IMR-90 (cell line): ENCODE measurements at regions not wholly inside any gene's neighbourhood (a gene's known extent, or its start where the extent isn't known, plus 50 kb on each side); places are given as distances from the start of the nearest gene placed in this dataset.

ENCODE experiments used
- ATAC-seq: fragments of 200-7000 bp; cut with Tn5 transposase; 2 replicates; pipeline ENCODE4 v1.9.1; 2020; ENCODE audit warnings: low read depth, mild to moderate bottlenecking, moderate library complexity
- BruUV-seq: library from RNA; stranded (reverse); fragments of 400-500 nt; replicated peaks from 2 replicates; lab custom pipeline; 2021; lab: Mats Ljungman, UMichigan
- CTCF ChIA-PET: fragments of 300-600 bp; formaldehyde crosslinking; extraction: SDS; loops from one replicate; lab custom pipeline; 2021; ENCODE audit warnings: antibody characterized with exemption; lab: Yijun Ruan, JAX
- POLR2A ChIA-PET: fragments of 300-600 bp; sonication (Branson Sonifier 250); formaldehyde crosslinking; loops from one replicate; lab custom pipeline; 2022; ENCODE audit warnings: antibody characterized with exemption; ENCODE audit not compliant: unreplicated experiment; lab: Charles Lee
- DNase-seq: peaks from one replicate; pipeline ENCODE4 v3.0.0; 2013
- H2AFZ ChIP-seq: replicated peaks from 2 replicates; pipeline ENCODE3; 2013; ENCODE audit warnings: low read length, mild to moderate bottlenecking; ENCODE audit not compliant: poor library complexity
- H2AK5ac ChIP-seq: 2 replicates; pipeline ENCODE4 v1.6.1; 2013; ENCODE audit warnings: low read depth, low read length, inconsistent platforms
- H2AK9ac ChIP-seq: replicated peaks from 2 replicates; pipeline ENCODE3; 2013; ENCODE audit warnings: mild to moderate bottlenecking, low read depth, low read length, moderate library complexity; ENCODE audit not compliant: poor library complexity
- H2BK120ac ChIP-seq: 2 replicates; pipeline ENCODE4 v1.6.1; 2013; ENCODE audit warnings: low read depth, low read length, inconsistent platforms
- H2BK15ac ChIP-seq: 3 replicates; pipeline ENCODE4 v1.6.1; 2013; ENCODE audit warnings: low read depth, low read length, inconsistent platforms
- H2BK20ac ChIP-seq: 2 replicates; pipeline ENCODE4 v1.6.1; 2013; ENCODE audit warnings: low read depth, mild to moderate bottlenecking, inconsistent platforms, low read length, moderate library complexity
- H2BK5ac ChIP-seq: 2 replicates; pipeline ENCODE4 v1.6.1; 2013; ENCODE audit warnings: mild to moderate bottlenecking, low read depth, low read length, inconsistent platforms; ENCODE audit not compliant: poor library complexity, severe bottlenecking
- H3K14ac ChIP-seq: replicated peaks from 2 replicates; pipeline ENCODE4 v1.6.1; 2013; ENCODE audit warnings: low read depth, low read length, inconsistent platforms
- H3K18ac ChIP-seq: 2 replicates; pipeline ENCODE4 v1.6.1; 2013; ENCODE audit warnings: low read depth, low read length, control low read depth
- H3K23ac ChIP-seq: 2 replicates; pipeline ENCODE4 v1.6.1; 2013; ENCODE audit warnings: low read depth, low read length, inconsistent platforms
- H3K27ac ChIP-seq: 2 replicates; pipeline ENCODE4 v1.5.1; 2013; ENCODE audit warnings: mild to moderate bottlenecking, control low read depth, low read length; ENCODE audit not compliant: insufficient read depth
- H3K27me3 ChIP-seq: 2 replicates; pipeline ENCODE4 v1.6.1; 2013; ENCODE audit warnings: low read length; ENCODE audit not compliant: control insufficient read depth, insufficient read depth
- H3K36me3 ChIP-seq: 2 replicates; pipeline ENCODE4 v1.6.1; 2013; ENCODE audit warnings: low read length, mixed read lengths; ENCODE audit not compliant: control insufficient read depth, insufficient read depth
- H3K4ac ChIP-seq: 2 replicates; pipeline ENCODE4 v1.6.1; 2013; ENCODE audit warnings: low read depth, low read length, inconsistent platforms
- H3K4me1 ChIP-seq: 2 replicates; pipeline ENCODE4 v1.6.1; 2013; ENCODE audit warnings: low read length, mixed read lengths; ENCODE audit not compliant: control insufficient read depth, insufficient read depth
- H3K4me2 ChIP-seq: 2 replicates; pipeline ENCODE4 v1.6.1; 2013; ENCODE audit warnings: low read depth, mild to moderate bottlenecking, control low read depth, low read length, moderate library complexity
- H3K4me3 ChIP-seq: 2 replicates; pipeline ENCODE4 v1.5.1; 2013; ENCODE audit warnings: low read depth, mild to moderate bottlenecking, control low read depth, low read length, moderate library complexity; ENCODE audit not compliant: insufficient read depth
- H3K56ac ChIP-seq: 2 replicates; pipeline ENCODE4 v1.6.1; 2013; ENCODE audit warnings: low read length, inconsistent platforms; ENCODE audit not compliant: insufficient read depth; ENCODE audit errors: extremely low read depth
- H3K79me1 ChIP-seq, 2 experiments: 2 replicates each; pipeline ENCODE4 v1.6.1; 2013; ENCODE audit warnings: low read length in 2 of 2, inconsistent platforms in 1 of 2, low read depth in 1 of 2
- H3K9ac ChIP-seq: 2 replicates; pipeline ENCODE4 v1.6.1; 2013; ENCODE audit warnings: low read depth, low read length, control low read depth
- H3K9me1 ChIP-seq: 2 replicates; pipeline ENCODE4 v1.6.1; 2013; ENCODE audit warnings: low read length, inconsistent platforms; ENCODE audit not compliant: insufficient read depth
- H3K9me3 ChIP-seq: 2 replicates; pipeline ENCODE4 v1.6.1; 2013; ENCODE audit warnings: low read length; ENCODE audit not compliant: control insufficient read depth, insufficient read depth
- H4K20me1 ChIP-seq: 2 replicates; pipeline ENCODE4 v1.6.1; 2013; ENCODE audit warnings: low read length, inconsistent platforms; ENCODE audit not compliant: insufficient read depth
- H4K5ac ChIP-seq: 2 replicates; pipeline ENCODE4 v1.6.1; 2013; ENCODE audit warnings: mild to moderate bottlenecking, low read depth, low read length, control low read depth
- H4K8ac ChIP-seq, 2 experiments: 2 replicates each; pipeline ENCODE4 v1.6.1; 2013; ENCODE audit warnings: low read depth in 2 of 2, low read length in 2 of 2, control low read depth in 1 of 2, inconsistent platforms in 1 of 2
- H4K91ac ChIP-seq: 2 replicates; pipeline ENCODE4 v1.6.1; 2013; ENCODE audit warnings: low read depth, low read length, inconsistent platforms; ENCODE audit not compliant: insufficient read depth
- POLR2A ChIP-seq: IDR thresholded peaks from 2 replicates; pipeline ENCODE4 v1.6.1; 2012; ENCODE audit warnings: mild to moderate bottlenecking, low read depth, low read length
- WGBS, 2 experiments: methylation state at CpG; one replicate each; pipeline versions ENCODE4 v1.1.5 to v1.1.7; 2013; ENCODE audit warnings: missing lambda C conversion rate in 2 of 2; ENCODE audit not compliant: insufficient read length in 1 of 2; ENCODE audit errors: extremely low coverage in 2 of 2; 5-methylcytosine and 5-hydroxymethylcytosine counted together
- dilution Hi-C: fragments of 300-500 bp; cut with HindIII; formaldehyde crosslinking; loops from one replicate; pipeline ENCODE4 v1.14.3; 2018; ENCODE audit warnings: low sequenced_read_pairs; ENCODE audit not compliant: unreplicated experiment
- in situ Hi-C: fragments of 300-500 bp; cut with MboI; formaldehyde crosslinking; loops from 3 replicates; pipeline ENCODE4 v1.14.3; 2019; ENCODE audit warnings: low sequenced_read_pairs, inconsistent platforms, mixed read lengths
- intact Hi-C: fragments of 100-400 bp; cut with micrococcal nuclease; formaldehyde crosslinking; loops from 2 replicates; pipeline ENCODE4 v1.10.0; 2022

- in situ Hi-C loops (no loop called here), dilution Hi-C loops (no loop called here), intact Hi-C loops (no loop called here)
- POLR2A ChIA-PET: no interaction called here
- no peak overlapping the region for H2BK15ac ChIP-seq
- H3K4me3 ChIP-seq: no peak overlapping the region
- H3K36me3 ChIP-seq: no peaks in the 10 kb centered on the region
- H2AK9ac ChIP-seq: no peak overlapping the region
- no peak overlapping the region for H3K56ac ChIP-seq
- H4K91ac ChIP-seq: no peak overlapping the region
- no peak overlapping the region for H3K4me2 ChIP-seq
- BruUV-seq: no TSS peak
- no peaks in the 10 kb centered on the region for H3K27me3 ChIP-seq
- H3K14ac ChIP-seq: no peak overlapping the region
- no peak overlapping the region for H2AFZ ChIP-seq
- H2AK5ac ChIP-seq: no peak overlapping the region
- no peaks in the 10 kb centered on the region for H3K4me1 ChIP-seq
- DNase-seq: no peak
- no peak overlapping the region for H3K18ac ChIP-seq
- no peak overlapping the region for H2BK20ac ChIP-seq
- H4K20me1 ChIP-seq: no peaks in the 10 kb centered on the region
- H3K27ac ChIP-seq: no peak overlapping the region
- no peak overlapping the region for H3K4ac ChIP-seq
- H4K8ac ChIP-seq: no peak overlapping the region
- H3K23ac ChIP-seq: no peak overlapping the region
- no peaks in the 10 kb centered on the region for H3K9me1 ChIP-seq
- H3K9me3 ChIP-seq: peaks cover 27% of the 10 kb centered on the region
- H2BK120ac ChIP-seq: no peak overlapping the region
- ATAC-seq: no peak
- H3K79me1 ChIP-seq: no peaks in the 10 kb centered on the region
- H3K9ac ChIP-seq: no peak overlapping the region
- CTCF ChIA-PET: no interaction called here
- H4K5ac ChIP-seq: no peak overlapping the region
- no peak for TF ChIP-seq POLR2A
- H2BK5ac ChIP-seq: no peak overlapping the region
- 0% methylated on average over 3 of the region's 17 CpGs; no CpG with 5 or more reads in 1 of the 2 experiments for WGBS, 2 experiments
Observed at GRCh38 chr5:4027088-4027734, 431.6 kb downstream of the IRX1 start.
